Gastroesophageal sphincter (tissue), 4 donors: ENCODE measurements at regions not wholly inside any gene's neighbourhood (a gene's known extent, or its start where the extent isn't known, plus 50 kb on each side); places are given as distances from the start of the nearest gene placed in this dataset.

Experiments
- ATAC-seq: fragments of 150-250 bp; one replicate; pipeline ENCODE4 v1.9.1; 2016; ENCODE audit warnings: mild to moderate bottlenecking, moderate library complexity
- H3K27ac ChIP-seq, 4 donors: fragments of 200-600 bp; sonication (generic) in 3 of 4; 1 replicate in 3 of 4; 2 replicates in 1 of 4; pipeline ENCODE4 v1.5.1; 2016 to 2019
- H3K27me3 ChIP-seq: fragments of 200-600 bp; sonication (generic); one replicate; pipeline ENCODE4 v1.5.1; 2019
- H3K36me3 ChIP-seq, 2 donors: fragments of 200-600 bp; sonication (generic); one replicate each; pipeline ENCODE4 v1.5.1; 2019; ENCODE audit warnings: control low read depth in 1 of 2
- H3K4me1 ChIP-seq, 3 donors: fragments of 200-600 bp; sonication (generic); 1 replicate in 2 of 3; 2 replicates in 1 of 3; pipeline ENCODE4 v1.5.1; 2016 to 2019; ENCODE audit warnings: control low read depth in 2 of 3
- H3K4me3 ChIP-seq, 2 donors: fragments of 200-600 bp; sonication (generic); one replicate each; pipeline ENCODE4 v1.5.1; 2019; ENCODE audit warnings: mild to moderate bottlenecking in 1 of 2, moderate library complexity in 1 of 2
- H3K9me3 ChIP-seq, 3 donors: fragments of 200-600 bp; sonication (generic); one replicate each; pipeline ENCODE4 v1.5.1; 2017 to 2019; ENCODE audit warnings: control low read depth in 2 of 3
- EP300 ChIP-seq: sonication (generic); formaldehyde crosslinking; IDR thresholded peaks from one replicate; pipeline ENCODE4 v1.6.1; 2017; ENCODE audit warnings: antibody characterized with exemption, mild to moderate bottlenecking
- POLR2A ChIP-seq, 2 donors: fragments of 450-650 bp; IDR thresholded peaks; one replicate each; pipeline ENCODE4 v1.6.1; 2017; ENCODE audit warnings: antibody characterized with exemption in 2 of 2, mild to moderate bottlenecking in 2 of 2, moderate library complexity in 1 of 2
- POLR2AphosphoS5 ChIP-seq: sonication (generic); formaldehyde crosslinking; IDR thresholded peaks from one replicate; pipeline ENCODE4 v1.6.1; 2017; ENCODE audit warnings: antibody characterized with exemption
- WGBS, 2 donors: methylation state at CpG; one replicate each; pipeline ENCODE4 v1.1.5; 2018; ENCODE audit warnings: low coverage in 1 of 2; 5-methylcytosine and 5-hydroxymethylcytosine counted together
- TF ChIP-seq, protein P1 (sequence below), 4 experiments: fragments of 200-600 bp in 2 of 4; fragments of 450-650 bp in 2 of 4; sonication (generic) in 1 of 4; IDR thresholded peaks; one replicate each; pipeline ENCODE4 v1.5.1; 2017 to 2019; ENCODE audit warnings: antibody characterized with exemption in 4 of 4, mild to moderate bottlenecking in 2 of 4, moderate library complexity in 2 of 4

- TF ChIP-seq POLR2AphosphoS5 (no peak), POLR2A (IDR thresholded peaks at IDR 0.05) (no peak), EP300 (no peak)
- TF ChIP-seq, protein P1, sequence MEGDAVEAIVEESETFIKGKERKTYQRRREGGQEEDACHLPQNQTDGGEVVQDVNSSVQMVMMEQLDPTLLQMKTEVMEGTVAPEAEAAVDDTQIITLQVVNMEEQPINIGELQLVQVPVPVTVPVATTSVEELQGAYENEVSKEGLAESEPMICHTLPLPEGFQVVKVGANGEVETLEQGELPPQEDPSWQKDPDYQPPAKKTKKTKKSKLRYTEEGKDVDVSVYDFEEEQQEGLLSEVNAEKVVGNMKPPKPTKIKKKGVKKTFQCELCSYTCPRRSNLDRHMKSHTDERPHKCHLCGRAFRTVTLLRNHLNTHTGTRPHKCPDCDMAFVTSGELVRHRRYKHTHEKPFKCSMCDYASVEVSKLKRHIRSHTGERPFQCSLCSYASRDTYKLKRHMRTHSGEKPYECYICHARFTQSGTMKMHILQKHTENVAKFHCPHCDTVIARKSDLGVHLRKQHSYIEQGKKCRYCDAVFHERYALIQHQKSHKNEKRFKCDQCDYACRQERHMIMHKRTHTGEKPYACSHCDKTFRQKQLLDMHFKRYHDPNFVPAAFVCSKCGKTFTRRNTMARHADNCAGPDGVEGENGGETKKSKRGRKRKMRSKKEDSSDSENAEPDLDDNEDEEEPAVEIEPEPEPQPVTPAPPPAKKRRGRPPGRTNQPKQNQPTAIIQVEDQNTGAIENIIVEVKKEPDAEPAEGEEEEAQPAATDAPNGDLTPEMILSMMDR (IDR thresholded peaks at IDR 0.05) = no peak
- WGBS, 2 donors = 26 to 32% methylated on average over 11 to 12 of the region's 16 CpGs
- no peak overlapping the region for H3K4me3 ChIP-seq
- no peaks in the 10 kb centered on the region for H3K36me3 ChIP-seq
- ATAC-seq = no peak
- H3K27me3 ChIP-seq = peaks cover 71% of the 10 kb centered on the region
- H3K4me1 ChIP-seq = peaks cover 0 to 11% (median 0%) of the 10 kb centered on the region in 3 donors
- H3K9me3 ChIP-seq = peaks cover 0 to 18% (median 0%) of the 10 kb centered on the region in 3 donors
- H3K27ac ChIP-seq = no peak overlapping the region
Measured at GRCh38 chr14:101496776-101497683, 64.3 kb upstream of the DIO3 start.

DNA sequence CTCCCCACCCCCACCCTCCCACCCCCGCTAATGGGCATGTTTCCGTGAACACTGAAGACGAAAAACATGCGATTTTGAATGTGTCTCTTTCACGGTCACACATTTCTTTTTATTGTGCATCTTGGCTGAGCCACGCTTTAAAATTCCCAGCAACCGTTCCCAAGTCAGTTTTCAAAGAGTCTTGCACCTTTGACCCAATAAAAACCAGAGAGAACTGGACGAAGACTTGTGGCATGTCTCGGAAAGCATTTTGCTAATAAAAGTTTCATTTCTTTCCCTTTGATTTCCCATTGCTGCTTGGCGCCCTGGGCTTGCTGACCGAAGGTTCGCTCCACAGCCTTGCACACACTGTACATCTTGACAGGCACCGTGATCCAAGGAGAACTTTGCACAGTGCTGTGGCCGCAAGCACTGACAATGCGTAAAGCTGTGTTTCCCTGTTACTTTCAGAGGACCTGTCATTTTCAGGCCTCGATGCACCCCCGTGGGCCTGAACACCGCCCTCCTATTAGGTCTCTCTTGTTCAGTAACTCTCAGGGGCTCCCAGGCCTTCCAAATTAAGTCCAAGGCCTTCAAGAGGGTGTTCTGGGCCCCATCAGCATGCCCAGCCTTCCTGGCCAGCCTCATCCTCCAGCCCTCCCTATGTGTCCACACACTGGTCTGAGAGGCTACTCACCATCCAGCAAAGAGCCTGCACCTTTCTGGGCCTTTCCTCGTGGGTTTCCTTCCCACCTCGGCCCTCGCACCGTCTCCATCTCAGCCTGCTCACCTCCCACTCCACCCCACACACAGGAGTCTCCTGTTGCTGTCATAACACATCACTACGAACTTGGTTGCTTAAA is 63.4 kb upstream of the DIO3 start:
- H3K4me3 ChIP-seq = no peak overlapping the region
- no peaks in the 10 kb centered on the region for H3K36me3 ChIP-seq
- peaks cover 0 to 11% (median 0%) of the 10 kb centered on the region in 3 donors for H3K4me1 ChIP-seq
- no peak for ATAC-seq
- peaks cover 69% of the 10 kb centered on the region for H3K27me3 ChIP-seq
- H3K27ac ChIP-seq = no peak overlapping the region
- H3K9me3 ChIP-seq = peaks cover 0 to 12% (median 0%) of the 10 kb centered on the region in 3 donors
- WGBS, 2 donors = 82 to 88% methylated on average over 11 to 20 of the region's 23 CpGs
- TF ChIP-seq POLR2A (IDR thresholded peaks at IDR 0.05) (no peak), POLR2AphosphoS5 (no peak)
- TF ChIP-seq, protein P1 (IDR thresholded peaks at IDR 0.05) = no peak

DNA sequence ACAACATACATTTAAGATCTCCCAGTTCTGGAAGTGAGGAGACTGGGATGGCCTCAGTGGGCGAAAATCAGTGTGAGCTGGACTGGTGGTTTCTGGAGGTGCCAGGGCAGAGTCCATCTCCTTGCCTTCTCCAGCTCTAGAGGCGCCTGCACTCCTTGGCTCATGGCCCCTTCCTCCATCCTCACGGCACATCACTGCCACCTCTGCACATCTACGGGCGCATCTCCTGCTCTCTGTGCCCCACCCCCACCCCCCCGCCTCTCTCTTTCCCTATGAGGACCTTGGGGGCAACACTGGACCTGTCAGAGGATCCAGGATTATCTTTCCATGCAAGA is 62.8 kb upstream of the DIO3 start:
- Histone ChIP-seq H3K9me3 (peaks cover 0 to 14% (median 0%) of the 10 kb centered on the region in 3 donors), H3K4me3 (no peak overlapping the region), H3K4me1 (peaks cover 0 to 11% (median 0%) of the 10 kb centered on the region in 3 donors), H3K27me3 (peaks cover 70% of the 10 kb centered on the region), H3K36me3 (no peaks in the 10 kb centered on the region), H3K27ac (no peak overlapping the region)
- ATAC-seq = no peak
- WGBS, 2 donors = 100% methylated on average over 1 to 3 of the region's 6 CpGs
- TF ChIP-seq POLR2A (IDR thresholded peaks at IDR 0.05) = no peak
- no peak for TF ChIP-seq POLR2AphosphoS5
- TF ChIP-seq, protein P1 (IDR thresholded peaks at IDR 0.05) = no peak
- no peak for TF ChIP-seq EP300

DNA sequence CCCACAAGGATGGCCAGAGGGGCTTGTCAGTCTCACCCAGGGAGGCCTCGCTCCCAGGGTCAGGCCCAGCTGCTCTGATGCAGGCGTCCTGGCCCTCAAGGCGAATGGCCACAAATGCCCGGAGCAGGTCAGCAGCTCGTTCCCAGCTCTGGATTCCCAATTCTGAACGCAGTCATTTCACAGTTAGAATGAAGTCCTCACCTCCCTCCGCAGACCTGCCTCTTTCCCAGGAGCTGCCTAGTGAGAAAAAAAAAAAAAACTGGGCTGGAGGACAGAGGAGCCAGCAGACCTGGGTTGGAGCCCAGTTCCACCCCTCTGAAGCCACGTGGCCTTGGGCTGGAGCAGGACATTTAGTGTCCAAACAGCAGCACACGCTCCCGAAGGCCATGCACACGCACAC is 62.2 kb upstream of the DIO3 start:
- no peaks in the 10 kb centered on the region for H3K36me3 ChIP-seq
- peaks cover 0 to 14% (median 0%) of the 10 kb centered on the region in 3 donors for H3K9me3 ChIP-seq
- no peak overlapping the region for H3K27ac ChIP-seq
- no peak overlapping the region for H3K4me3 ChIP-seq
- peaks cover 0 to 11% (median 0%) of the 10 kb centered on the region in 3 donors for H3K4me1 ChIP-seq
- no peak for ATAC-seq
- 90% methylated on average over 2 of the region's 11 CpGs; no CpG with 5 or more reads in 1 of the 2 donors for WGBS, 2 donors
- no peak for TF ChIP-seq EP300
- TF ChIP-seq POLR2A (IDR thresholded peaks at IDR 0.05) = no peak
- TF ChIP-seq, protein P1 (IDR thresholded peaks at IDR 0.05) = no peak
- no peak for TF ChIP-seq POLR2AphosphoS5
- peaks cover 71% of the 10 kb centered on the region for H3K27me3 ChIP-seq
